Upper lobe of left lung (tissue), 4 donors: ENCODE measurements at regions not wholly inside any gene's neighbourhood (a gene's known extent, or its start where the extent isn't known, plus 50 kb on each side); places are given as distances from the start of the nearest gene placed in this dataset.

Experiments used
- CTCF ChIP-seq, 6 experiments: fragments of 450-650 bp in 4 of 6; fragments of 200-600 bp in 2 of 6; sonication (generic) in 2 of 6; IDR thresholded peaks; one replicate each; pipeline ENCODE4 v1.5.1; 2016 to 2019; ENCODE audit warnings: antibody characterized with exemption in 6 of 6
- POLR2A ChIP-seq, 4 donors: fragments of 450-650 bp; IDR thresholded peaks; one replicate each; pipeline ENCODE4 v1.5.1; 2016 to 2017; ENCODE audit warnings: antibody characterized with exemption in 4 of 4, mild to moderate bottlenecking in 2 of 4
- POLR2AphosphoS5 ChIP-seq, 2 donors: sonication (generic); formaldehyde crosslinking; IDR thresholded peaks; one replicate each; pipeline ENCODE4 v1.5.1; 2017; ENCODE audit warnings: antibody characterized with exemption in 2 of 2

- TF ChIP-seq CTCF (IDR thresholded peaks at IDR 0.05) (no peak), POLR2A (IDR thresholded peaks at IDR 0.05) (no peak), POLR2AphosphoS5 (IDR thresholded peaks at IDR 0.05) (no peak)
Observed at GRCh38 chr12:93001407-93001806, 72.3 kb upstream of the EEA1 start.
